GM12891 (cell line): ENCODE measurements at regions not wholly inside any gene's neighbourhood (a gene's known extent, or its start where the extent isn't known, plus 50 kb on each side); places are given as distances from the start of the nearest gene placed in this dataset.

Experiments
- DNase-seq: peaks from one replicate; pipeline ENCODE4 v3.0.0; 2011; ENCODE audit warnings: low spot score; ENCODE audit not compliant: insufficient read length
- FAIRE-seq: peaks from 2 replicates; lab custom pipeline; 2011; peaks lifted over from hg19 to GRCh38; lab: Jason Lieb, UNC
- PAX5 ChIP-seq: IDR thresholded peaks from 2 replicates; pipeline ENCODE4 v1.6.1; 2011; ENCODE audit warnings: low read length, moderate library complexity, mild to moderate bottlenecking; ENCODE audit not compliant: insufficient read depth, severe bottlenecking
- POLR2A ChIP-seq: IDR thresholded peaks from 2 replicates; pipeline ENCODE4 v1.6.1; 2011; ENCODE audit warnings: low read depth, low read length, control low read depth
- POLR2AphosphoS5 ChIP-seq: IDR thresholded peaks from 2 replicates; pipeline ENCODE4 v1.6.1; 2011; ENCODE audit warnings: low read depth, low read length, control low read depth
- POU2F2 ChIP-seq: IDR thresholded peaks from 2 replicates; pipeline ENCODE4 v1.6.1; 2011; ENCODE audit warnings: low read depth, mild to moderate bottlenecking, control low read depth, low read length, moderate library complexity
- SPI1 ChIP-seq: IDR thresholded peaks from 2 replicates; pipeline ENCODE4 v1.6.1; 2011; ENCODE audit warnings: low read depth, low read length, control low read depth
- TAF1 ChIP-seq: IDR thresholded peaks from 2 replicates; pipeline ENCODE4 v1.6.1; 2011; ENCODE audit warnings: low read depth, low read length, control low read depth

DNA sequence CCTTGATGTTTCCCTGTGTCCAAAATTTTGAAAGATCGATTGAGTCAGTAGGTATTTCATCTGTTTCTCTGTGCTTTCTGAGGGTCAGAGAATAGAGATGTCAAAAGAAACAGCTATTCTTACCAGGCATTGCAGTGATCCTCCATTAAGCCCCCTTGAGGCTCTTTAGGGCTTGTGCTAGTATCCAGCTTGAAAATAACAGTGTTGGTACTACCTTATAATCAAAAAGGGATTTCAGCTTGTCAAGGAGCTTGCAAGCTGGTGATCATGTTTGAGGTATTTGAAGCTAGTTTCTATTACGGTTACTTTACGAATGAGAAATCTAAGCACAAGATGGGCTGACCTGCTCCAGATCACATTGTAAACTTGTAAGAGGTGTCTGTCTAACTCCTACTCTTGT, 103.4 kb downstream of the EDEM1 start:
- FAIRE-seq = no peak
- TF ChIP-seq SPI1 = no peak
- TF ChIP-seq POU2F2 = no peak
- no peak for TF ChIP-seq POLR2A
- TF ChIP-seq TAF1 = no peak
- TF ChIP-seq PAX5 = no peak
- TF ChIP-seq POLR2AphosphoS5 = no peak
- DNase-seq = no peak

DNA sequence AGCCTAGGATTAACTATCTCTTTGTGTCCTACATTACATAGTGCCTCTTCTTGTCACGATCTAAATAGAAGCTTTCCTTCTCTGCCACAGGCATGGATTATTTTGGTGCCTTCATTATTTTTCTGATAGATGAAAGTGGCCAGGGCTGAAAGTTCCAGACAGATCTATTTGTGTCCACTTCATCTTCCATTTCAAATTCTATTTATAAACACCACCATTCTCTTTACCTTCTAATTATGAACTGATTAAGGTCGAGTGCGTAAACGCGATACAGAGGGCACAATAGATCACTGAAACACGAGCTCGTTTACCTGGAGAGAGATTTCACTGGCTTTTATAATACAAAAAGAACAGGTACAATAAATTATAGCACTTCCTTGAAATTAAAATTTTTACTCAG, 105.0 kb downstream of the EDEM1 start:
- no peak for TF ChIP-seq PAX5
- TF ChIP-seq SPI1 = no peak
- TF ChIP-seq POLR2A = no peak
- no peak for TF ChIP-seq TAF1
- no peak for TF ChIP-seq POU2F2
- TF ChIP-seq POLR2AphosphoS5 = no peak
- DNase-seq (no peak), FAIRE-seq (no peak)

DNA sequence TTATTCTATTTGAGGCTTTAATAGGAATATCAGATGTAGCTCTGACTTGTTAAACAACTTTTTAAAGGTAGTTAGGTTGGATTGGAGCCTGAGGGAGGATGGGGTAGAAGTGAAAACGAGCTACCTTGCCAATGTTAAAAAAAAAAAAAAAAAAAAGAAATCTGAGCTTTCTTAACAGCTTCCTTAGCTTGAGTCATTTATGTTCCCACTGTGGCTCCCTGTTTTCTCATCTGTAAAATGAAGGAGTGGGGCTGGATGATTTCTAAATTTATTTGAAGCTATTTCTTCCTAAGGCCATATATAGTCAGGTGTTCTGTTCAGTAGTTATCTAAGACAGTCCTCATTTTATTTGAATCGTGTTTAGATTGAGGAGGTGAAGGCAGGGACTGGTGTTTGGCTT, 105.7 kb downstream of the EDEM1 start:
- DNase-seq (no peak), FAIRE-seq (no peak)
- TF ChIP-seq POLR2AphosphoS5 (no peak), POU2F2 (no peak), POLR2A (no peak), SPI1 (no peak), PAX5 (no peak), TAF1 (no peak)

DNA sequence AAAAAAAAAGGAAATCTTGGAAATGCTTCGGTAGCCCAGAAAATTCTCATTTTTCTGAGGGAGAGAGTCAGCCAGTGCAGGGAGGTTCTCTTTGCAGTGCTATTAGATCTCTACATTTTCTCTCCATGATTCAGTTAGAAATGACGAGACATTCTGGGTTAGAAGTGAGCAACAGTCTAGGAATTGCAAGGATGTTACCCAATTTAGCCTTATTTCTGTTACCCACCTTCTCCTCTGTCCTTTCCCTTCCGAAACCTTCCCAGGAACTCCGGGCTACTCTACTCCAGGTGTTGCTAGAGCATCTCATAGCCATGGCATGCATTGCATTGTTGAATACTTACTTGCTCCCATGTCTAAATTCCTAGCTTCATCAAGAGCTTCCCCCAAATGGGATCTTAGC, 106.8 kb downstream of the EDEM1 start:
- DNase-seq (no peak), FAIRE-seq (no peak)
- TF ChIP-seq POLR2AphosphoS5 (no peak), SPI1 (no peak), POLR2A (no peak), TAF1 (no peak), PAX5 (no peak), POU2F2 (no peak)

DNA sequence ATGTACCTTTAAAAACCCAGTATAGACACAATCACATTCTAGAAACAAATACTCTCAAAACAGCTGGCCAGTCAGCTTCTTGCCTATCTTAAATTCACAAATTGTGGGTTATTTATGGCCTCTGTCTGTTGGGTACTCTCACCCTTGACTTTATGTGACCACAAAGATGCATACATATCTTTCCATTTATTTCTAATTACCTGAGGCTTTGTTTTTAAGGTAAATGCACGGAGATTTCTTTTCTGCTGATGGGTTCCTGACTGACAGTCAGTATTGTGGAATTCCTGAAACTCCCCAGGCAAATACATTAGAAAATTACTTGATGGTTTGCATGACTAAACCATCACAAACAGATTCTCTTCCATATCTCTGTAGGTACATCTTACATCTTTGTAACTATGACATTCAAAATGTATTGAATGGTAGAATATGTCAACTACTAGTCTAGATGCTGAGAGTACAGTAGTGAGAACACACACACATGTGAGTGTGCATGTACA, 107.7 kb downstream of the EDEM1 start:
- DNase-seq (no peak), FAIRE-seq (peak; percentile 5)
- no peak for TF ChIP-seq TAF1
- no peak for TF ChIP-seq POU2F2
- TF ChIP-seq SPI1 = no peak
- TF ChIP-seq PAX5 = no peak
- no peak for TF ChIP-seq POLR2AphosphoS5
- TF ChIP-seq POLR2A = no peak

DNA sequence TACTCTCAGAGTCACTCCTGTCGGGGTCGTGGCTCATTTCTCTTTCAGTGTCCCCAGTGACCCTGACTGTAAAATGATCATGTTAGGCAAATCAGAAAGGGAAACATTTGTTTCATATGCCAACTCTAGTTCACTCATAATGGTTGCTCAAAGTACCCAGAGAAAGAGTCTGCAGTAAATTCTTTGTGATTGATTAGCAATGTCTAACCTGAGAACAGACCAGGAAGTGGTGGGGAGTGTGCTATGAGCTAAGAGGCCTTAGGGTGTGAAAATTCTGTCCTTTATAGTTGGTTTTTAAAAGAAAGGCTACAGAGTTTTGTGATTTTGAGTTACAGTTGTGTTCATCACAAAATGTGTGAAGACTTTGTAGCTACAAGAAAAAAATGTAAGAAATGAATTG, 108.9 kb downstream of the EDEM1 start:
- TF ChIP-seq POU2F2 (no peak), TAF1 (no peak), PAX5 (no peak), POLR2A (no peak), POLR2AphosphoS5 (no peak), SPI1 (no peak)
- DNase-seq = no peak
- no peak for FAIRE-seq

DNA sequence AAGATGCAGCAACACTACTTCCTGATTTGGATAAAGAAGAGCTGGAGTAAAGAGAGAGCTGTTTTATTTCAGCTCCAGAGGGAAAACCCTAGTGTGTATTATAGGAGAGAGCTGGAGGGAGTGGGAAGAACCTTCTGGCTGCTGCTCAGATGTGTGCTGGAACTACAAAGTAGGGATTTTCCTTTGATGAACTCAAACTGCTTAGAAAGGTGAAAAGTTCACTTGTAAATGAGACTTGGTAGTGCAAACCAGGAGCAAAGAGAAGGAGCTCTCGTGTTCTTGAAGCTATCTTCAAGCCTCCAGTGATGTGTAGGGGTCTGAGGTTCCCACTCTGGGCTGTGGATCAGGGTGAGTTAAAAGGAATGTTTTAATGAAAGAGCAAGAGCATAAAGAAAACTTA, 110.4 kb downstream of the EDEM1 start:
- FAIRE-seq = no peak
- no peak for DNase-seq
- TF ChIP-seq POLR2AphosphoS5 (no peak), SPI1 (no peak), TAF1 (no peak), POU2F2 (no peak), POLR2A (no peak), PAX5 (no peak)

DNA sequence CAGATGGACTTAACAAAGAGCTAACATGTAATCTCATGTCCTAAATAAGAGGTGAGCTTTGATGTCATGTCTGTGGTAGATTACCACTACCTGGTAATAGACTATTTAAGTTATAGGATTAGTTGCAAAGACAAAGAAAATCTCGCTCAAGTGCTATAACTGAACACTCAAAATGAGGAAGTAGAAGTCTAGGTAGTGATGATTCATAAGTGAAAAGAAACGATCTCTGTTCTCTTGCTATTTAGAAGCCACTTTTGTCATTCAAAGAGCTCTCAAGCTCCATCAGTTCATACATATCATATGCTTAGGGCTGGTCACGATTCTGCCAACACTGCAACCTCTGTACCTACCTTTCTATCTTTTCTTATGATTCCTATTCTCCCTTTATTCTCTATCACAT, 110.9 kb downstream of the EDEM1 start:
- TF ChIP-seq PAX5 (no peak), SPI1 (peak; percentile 88), POLR2A (no peak), TAF1 (no peak), POLR2AphosphoS5 (no peak), POU2F2 (no peak)
- FAIRE-seq = peak; percentile 87
- peak; percentile 32 for DNase-seq

DNA sequence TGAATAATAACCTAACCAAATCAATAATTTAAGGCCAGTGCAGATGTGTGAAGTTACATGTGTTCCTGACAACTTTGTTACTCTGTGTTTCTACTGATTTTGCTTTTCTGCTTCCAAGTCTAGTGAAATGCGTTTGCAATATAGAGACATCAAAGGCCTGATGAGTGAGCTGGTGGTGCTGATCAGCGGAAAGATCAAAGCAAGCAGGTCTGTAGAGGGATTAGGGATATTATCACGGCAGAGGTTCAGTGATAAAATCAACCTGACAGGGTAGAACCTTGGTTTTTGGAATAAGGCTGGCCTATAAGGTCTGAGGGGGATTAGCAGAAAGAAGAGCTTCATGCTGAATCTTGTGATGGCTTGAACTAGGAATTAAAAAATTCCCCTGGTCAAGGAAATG, 111.7 kb downstream of the EDEM1 start:
- TF ChIP-seq PAX5 (no peak), SPI1 (no peak), POLR2A (no peak)
- FAIRE-seq = no peak
- no peak for DNase-seq

DNA sequence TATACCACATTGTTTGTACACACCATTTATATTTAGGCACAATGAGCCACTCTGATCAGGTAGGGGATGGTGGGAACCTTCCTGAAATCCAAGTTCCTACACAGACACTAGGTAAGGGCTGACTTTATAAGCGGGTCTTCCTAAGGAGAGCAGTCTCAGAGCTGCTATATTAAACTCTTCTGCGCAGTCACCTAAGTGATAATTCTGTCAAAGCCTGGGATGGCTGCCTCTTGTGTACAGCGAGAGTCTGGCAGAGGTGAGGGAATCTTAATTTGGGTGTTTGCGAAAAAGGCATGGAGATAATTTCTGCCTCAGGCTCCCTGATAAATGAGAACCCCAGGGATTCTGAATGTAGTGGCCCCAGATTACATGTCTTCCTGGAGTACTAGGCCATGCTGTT, 113.1 kb downstream of the EDEM1 start:
- no peak for FAIRE-seq
- no peak for DNase-seq
- TF ChIP-seq TAF1 (no peak), POLR2AphosphoS5 (no peak), POU2F2 (no peak), SPI1 (no peak), PAX5 (no peak), POLR2A (no peak)
